Hepatocyte (in vitro differentiated cells): ENCODE measurements at regions not wholly inside any gene's neighbourhood (a gene's known extent, or its start where the extent isn't known, plus 50 kb on each side); places are given as distances from the start of the nearest gene placed in this dataset.

ENCODE experiments used
- EZH2 ChIP-seq: fragments of 200-600 bp; sonication (generic); IDR thresholded peaks from 2 replicates; pipeline ENCODE4 v1.6.1; 2016; ENCODE audit warnings: antibody characterized with exemption, mild to moderate bottlenecking, borderline replicate concordance
- EZH2phosphoT487 ChIP-seq: fragments of 200-600 bp; sonication (generic); IDR thresholded peaks from one replicate; pipeline ENCODE4 v1.6.1; 2018; ENCODE audit warnings: antibody characterized with exemption, mild to moderate bottlenecking, low read depth, moderate library complexity; ENCODE audit not compliant: unreplicated experiment, severe bottlenecking
- TF ChIP-seq, protein P1 (sequence below): fragments of 200-600 bp; sonication (generic); IDR thresholded peaks from 2 replicates; pipeline ENCODE4 v1.5.1; 2016; ENCODE audit warnings: antibody characterized with exemption, mild to moderate bottlenecking; ENCODE audit not compliant: poor library complexity

DNA sequence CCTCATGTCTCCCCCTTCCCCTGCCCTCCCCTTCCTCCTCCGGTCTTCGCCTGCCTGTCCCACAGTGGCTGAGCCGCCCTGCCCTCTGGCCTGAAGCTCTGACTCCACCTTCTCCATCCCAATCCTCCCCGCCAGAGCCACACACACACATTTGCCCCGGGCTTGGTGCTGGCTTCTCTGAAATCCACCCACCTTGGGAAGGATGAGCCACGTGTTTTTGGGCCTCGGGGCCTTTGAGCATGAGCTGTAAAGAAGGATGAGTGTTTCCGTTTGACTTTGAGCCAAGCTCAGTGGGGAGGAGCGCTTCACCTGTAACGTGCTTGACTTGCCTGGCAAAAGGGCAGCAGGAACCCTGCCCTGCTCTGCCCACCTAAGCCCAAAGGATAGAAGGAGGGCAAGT lies 295.1 kb downstream of the SIPA1L2 start:
- TF ChIP-seq EZH2 (no peak), EZH2phosphoT487 (no peak)
- TF ChIP-seq, protein P1, sequence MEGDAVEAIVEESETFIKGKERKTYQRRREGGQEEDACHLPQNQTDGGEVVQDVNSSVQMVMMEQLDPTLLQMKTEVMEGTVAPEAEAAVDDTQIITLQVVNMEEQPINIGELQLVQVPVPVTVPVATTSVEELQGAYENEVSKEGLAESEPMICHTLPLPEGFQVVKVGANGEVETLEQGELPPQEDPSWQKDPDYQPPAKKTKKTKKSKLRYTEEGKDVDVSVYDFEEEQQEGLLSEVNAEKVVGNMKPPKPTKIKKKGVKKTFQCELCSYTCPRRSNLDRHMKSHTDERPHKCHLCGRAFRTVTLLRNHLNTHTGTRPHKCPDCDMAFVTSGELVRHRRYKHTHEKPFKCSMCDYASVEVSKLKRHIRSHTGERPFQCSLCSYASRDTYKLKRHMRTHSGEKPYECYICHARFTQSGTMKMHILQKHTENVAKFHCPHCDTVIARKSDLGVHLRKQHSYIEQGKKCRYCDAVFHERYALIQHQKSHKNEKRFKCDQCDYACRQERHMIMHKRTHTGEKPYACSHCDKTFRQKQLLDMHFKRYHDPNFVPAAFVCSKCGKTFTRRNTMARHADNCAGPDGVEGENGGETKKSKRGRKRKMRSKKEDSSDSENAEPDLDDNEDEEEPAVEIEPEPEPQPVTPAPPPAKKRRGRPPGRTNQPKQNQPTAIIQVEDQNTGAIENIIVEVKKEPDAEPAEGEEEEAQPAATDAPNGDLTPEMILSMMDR: no peak
